HG03139 (cell line): ENCODE measurements at regions not wholly inside any gene's neighbourhood (a gene's known extent, or its start where the extent isn't known, plus 50 kb on each side); places are given as distances from the start of the nearest gene placed in this dataset.
"Not testable (repeated sequence)": the region's sequence is repeated elsewhere in the genome, so short reads cannot be mapped to it uniquely, and the experiment has no call there.

Experiments
- ATAC-seq: cut with Tn5 transposase; IDR thresholded peaks from one replicate; pipeline ENCODE4 v1.9.1; 2021; ENCODE audit not compliant: unreplicated experiment

GRCh38 chr12:38016602-38017001 lies 300.0 kb upstream of the ALG10B start:
- no peak for ATAC-seq

DNA sequence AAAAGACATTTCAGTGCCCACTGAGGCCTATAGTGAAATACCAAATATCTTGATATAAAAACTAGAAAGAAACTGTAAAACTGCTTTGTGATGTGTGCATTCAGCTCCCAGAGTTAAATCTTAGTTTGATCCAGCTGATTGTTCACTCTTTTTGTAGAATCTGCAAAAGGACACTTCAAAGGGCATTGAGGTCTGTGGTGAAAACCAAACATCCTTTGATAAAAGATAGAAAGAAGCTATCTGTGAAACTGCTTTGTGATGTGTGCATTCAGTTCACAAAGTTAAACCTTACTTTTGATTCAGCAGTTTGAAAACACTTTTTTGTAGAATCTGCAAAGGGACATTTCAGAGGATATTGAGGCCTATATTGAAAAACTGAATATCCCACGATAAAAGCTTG lies 290.7 kb upstream of the ALG10B start:
- no peak for ATAC-seq

- ATAC-seq, result no peak
Observed at GRCh38 chr12:38053113-38053512, 263.5 kb upstream of the ALG10B start.

- ATAC-seq, result no peak
Observed at GRCh38 chr12:38053655-38054464, 262.7 kb upstream of the ALG10B start.

DNA sequence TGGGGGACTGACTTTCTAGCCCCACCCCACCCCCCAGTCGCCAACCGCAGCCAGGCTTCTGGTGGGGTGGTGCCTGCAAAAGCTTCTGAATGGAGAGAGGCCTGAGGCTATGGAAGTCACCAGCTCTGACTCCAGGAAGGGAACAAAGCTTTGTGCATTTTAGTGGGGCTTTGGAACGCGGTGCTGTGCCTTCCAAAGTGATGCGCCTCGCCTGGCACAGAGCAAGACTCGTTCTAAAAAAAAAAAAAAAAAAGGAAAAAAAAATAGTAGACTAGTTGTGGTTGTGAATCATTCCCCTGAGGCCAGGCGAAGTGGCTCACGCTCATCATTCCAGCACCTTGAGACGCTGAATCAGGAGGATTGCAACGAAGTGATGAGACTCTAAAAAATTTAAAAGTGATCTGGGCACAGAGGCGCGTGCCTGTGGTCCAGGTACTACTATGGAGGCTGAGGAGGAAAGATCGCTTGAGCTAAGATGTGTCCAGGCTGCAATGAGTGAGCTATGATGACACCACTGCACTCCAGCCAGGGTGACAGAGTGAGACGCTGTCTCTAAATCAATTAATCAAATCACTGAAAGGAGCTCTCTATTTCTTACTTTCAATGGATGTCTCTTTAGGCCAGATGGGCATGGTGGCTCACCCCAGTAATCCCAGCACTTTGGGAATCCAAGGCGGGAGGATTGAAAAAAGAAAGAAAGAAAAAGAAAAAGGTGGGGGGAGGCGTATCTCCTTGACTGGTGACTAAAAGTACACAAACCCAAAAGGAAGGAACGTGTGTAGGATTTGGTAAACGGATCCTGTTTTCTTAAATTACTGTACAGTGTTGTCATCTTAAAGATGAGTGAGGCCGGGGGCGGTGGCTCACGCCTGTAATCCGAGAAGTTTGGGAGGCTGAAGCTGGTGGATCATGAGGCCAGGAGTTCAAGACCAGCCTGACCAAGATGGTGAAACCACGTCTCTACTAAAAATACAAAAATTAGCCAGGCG lies 259.6 kb upstream of the ALG10B start:
- no peak for ATAC-seq

- no peak for ATAC-seq
Observed at GRCh38 chr12:38099686-38100085, 216.9 kb upstream of the ALG10B start.

GRCh38 chr12:38101753-38102152 lies 214.8 kb upstream of the ALG10B start:
- no peak for ATAC-seq

DNA sequence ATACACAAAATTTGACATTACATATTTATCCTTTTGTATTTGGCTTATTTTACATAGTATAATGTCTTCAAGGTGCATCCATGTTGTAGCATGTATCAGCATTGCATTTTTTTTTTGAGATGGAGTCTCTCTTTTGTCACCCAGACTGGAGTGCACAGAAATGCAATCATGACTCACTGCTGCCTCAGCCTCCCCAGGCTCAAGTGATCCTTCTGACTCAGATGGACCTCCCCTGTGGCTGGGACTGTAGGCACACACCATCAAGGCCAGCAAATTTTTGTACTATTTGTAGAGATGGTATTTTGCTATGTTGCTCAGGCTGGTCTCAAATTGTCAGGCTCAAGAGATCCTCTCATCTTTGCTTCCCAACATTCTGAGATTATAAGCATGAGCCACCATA lies 214.4 kb upstream of the ALG10B start:
- no peak for ATAC-seq

- no peak for ATAC-seq
Observed at GRCh38 chr12:38110026-38110699, 206.4 kb upstream of the ALG10B start.

GRCh38 chr12:38113991-38114390 lies 202.6 kb upstream of the ALG10B start:
- no peak for ATAC-seq

DNA sequence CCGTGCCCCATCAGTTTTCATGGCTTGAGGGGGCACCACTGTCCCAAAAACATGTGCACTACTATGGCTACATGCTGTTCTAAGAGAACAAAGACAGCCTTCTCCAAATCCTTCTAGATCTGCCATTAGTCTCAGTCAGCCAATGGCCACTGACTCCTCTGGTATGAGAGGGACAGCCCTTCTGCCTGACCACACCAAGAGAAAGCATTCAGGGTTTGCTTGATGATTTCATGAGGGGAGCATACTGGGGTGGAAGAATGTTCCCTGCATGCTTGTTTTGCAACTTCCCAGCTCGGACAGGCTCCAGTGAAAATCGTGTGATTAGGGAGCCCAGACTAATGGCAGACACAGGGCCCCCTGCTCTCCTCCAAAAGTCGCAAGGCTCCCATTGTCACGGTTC lies 199.6 kb upstream of the ALG10B start:
- no peak for ATAC-seq

- ATAC-seq, result no peak
Observed at GRCh38 chr12:38118632-38119031, 197.9 kb upstream of the ALG10B start.

- ATAC-seq, result no peak
Observed at GRCh38 chr12:38120438-38120837, 196.1 kb upstream of the ALG10B start.

- ATAC-seq, result not testable (repeated sequence)
Observed at GRCh38 chr12:38123028-38123427, 193.5 kb upstream of the ALG10B start.

DNA sequence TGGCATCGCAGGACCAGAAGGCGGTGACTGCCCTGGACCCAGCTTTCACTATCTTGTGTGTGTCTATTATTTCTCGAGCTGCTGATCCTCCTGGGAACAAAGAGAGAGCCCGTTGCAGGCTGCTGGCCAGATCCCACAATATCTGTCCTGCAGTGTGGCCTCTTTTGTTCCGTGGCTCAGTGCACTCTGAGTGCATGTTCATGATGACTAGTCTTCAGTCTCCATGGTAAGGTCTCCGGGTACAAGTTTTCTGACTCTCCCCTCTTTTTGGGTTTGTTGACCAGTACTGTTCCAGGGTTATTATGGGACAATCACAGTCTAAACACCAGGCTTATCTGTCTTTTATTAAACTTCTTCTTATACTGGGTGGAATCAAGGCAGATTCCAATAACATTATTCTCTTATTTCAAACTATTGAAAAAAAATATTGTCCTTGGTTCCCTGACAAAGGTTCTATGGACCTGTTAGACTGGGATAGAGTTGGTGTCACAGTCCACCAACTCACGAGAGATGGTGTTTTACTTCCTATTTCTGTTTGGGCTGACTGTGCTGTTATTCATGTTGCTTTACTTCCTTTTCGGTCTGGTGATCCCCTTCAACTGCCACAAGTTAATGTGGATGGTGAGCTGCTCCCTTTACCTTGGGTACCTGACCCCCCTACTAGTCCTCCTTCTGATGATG lies 192.9 kb upstream of the ALG10B start:
- no peak for ATAC-seq

- ATAC-seq, result no peak
Observed at GRCh38 chr12:38124247-38125012, 192.1 kb upstream of the ALG10B start.

DNA sequence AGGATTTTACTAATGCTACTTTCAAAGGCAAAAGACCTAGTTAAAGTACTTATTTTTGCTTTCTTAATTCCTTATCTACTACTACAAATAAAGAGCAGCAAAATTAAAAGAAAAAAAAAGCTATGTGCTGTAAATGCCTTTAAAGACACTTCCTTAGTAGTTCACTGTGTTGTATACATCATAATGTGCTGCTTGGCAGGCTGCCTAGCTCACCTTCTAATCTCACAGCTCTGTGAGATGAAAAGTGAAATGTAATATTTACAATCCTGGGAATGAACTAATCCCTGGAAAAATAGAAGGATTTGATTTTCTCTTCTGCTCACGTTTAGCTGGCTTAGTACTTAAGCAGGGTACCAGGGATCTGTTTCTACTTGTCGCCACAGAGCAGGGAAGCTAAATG lies 184.4 kb upstream of the ALG10B start:
- no peak for ATAC-seq

DNA sequence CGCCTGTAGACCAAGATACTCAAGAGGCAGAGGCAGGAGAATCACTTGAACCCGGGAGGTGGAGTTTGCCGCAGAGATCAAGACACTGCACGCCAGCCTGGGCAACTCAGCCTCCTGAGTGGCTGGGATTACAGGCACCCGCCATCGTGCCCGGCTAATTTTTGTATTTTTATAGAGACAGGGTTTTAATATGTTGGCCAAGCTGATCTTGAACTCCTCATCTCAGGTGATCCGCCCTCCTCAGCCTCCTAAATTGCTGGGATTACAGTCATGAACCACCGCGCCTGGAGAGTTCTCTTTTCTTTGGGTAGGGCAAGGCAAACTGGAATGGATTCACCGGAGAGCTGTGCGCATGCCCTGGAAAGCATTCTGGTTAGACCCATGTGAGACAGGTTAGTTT lies 179.3 kb upstream of the ALG10B start:
- ATAC-seq, result no peak

DNA sequence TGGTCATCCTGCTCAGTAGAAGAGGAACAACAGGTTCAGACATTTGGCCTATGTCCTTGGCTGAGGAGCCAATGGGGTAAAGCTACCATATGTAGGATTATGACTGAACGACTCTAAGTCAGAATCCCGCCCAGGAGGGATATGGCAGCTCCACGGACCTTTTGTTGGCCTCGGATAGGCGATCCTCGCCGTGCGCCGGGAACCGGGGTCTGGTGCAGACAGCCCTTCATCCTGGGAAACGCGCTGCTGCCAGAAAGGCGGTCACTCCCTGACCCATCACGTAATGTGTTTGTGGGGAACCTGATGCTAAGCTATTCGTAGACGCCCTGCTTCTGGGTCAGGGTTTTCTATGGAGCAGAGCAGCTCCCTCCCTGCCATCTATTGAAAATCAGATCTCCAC lies 178.9 kb upstream of the ALG10B start:
- ATAC-seq, result no peak
